HG03558 (cell line): ENCODE measurements at regions not wholly inside any gene's neighbourhood (a gene's known extent, or its start where the extent isn't known, plus 50 kb on each side); places are given as distances from the start of the nearest gene placed in this dataset.
"Not testable (repeated sequence)": the region's sequence is repeated elsewhere in the genome, so short reads cannot be mapped to it uniquely, and the experiment has no call there.

Source experiments
- ATAC-seq: cut with Tn5 transposase; IDR thresholded peaks from one replicate; pipeline ENCODE4 v1.9.1; 2021; ENCODE audit warnings: moderate number of reproducible peaks; ENCODE audit not compliant: unreplicated experiment; ENCODE audit errors: extremely low read depth

GRCh38 chr2:16071865-16072637 lies 131.7 kb downstream of the MYCN start:
- no peak for ATAC-seq

- ATAC-seq, result no peak
Measured at GRCh38 chr2:16071039-16071864, 130.9 kb downstream of the MYCN start.

- no peak for ATAC-seq
Measured at GRCh38 chr2:16070648-16070971, 130.3 kb downstream of the MYCN start.

GRCh38 chr2:16069933-16070647 lies 129.7 kb downstream of the MYCN start:
- no peak for ATAC-seq

GRCh38 chr2:16069663-16069932 lies 129.2 kb downstream of the MYCN start:
- ATAC-seq, result no peak

GRCh38 chr2:16068552-16068940 lies 128.2 kb downstream of the MYCN start:
- ATAC-seq, result no peak

- ATAC-seq, result no peak
Measured at GRCh38 chr2:16067866-16068551, 127.7 kb downstream of the MYCN start.

GRCh38 chr2:16067444-16067843 lies 127.1 kb downstream of the MYCN start:
- ATAC-seq, result no peak

GRCh38 chr2:16067037-16067406 lies 126.7 kb downstream of the MYCN start:
- ATAC-seq, result no peak

GRCh38 chr2:16066261-16067036 lies 126.1 kb downstream of the MYCN start:
- no peak for ATAC-seq

- ATAC-seq, result not testable (repeated sequence)
Measured at GRCh38 chr2:16065272-16066069, 125.1 kb downstream of the MYCN start.

GRCh38 chr2:16064745-16065144 lies 124.4 kb downstream of the MYCN start:
- no peak for ATAC-seq

GRCh38 chr2:16063955-16064633 lies 123.7 kb downstream of the MYCN start:
- ATAC-seq, result no peak

GRCh38 chr2:16063251-16063850 lies 123.0 kb downstream of the MYCN start:
- ATAC-seq, result no peak

- ATAC-seq, result no peak
Measured at GRCh38 chr2:16062471-16063250, 122.3 kb downstream of the MYCN start.

- no peak for ATAC-seq
Measured at GRCh38 chr2:16061441-16062217, 121.3 kb downstream of the MYCN start.

- ATAC-seq, result no peak
Measured at GRCh38 chr2:16060936-16061338, 120.6 kb downstream of the MYCN start.
